GM23338 (cell line): ENCODE measurements at regions not wholly inside any gene's neighbourhood (a gene's known extent, or its start where the extent isn't known, plus 50 kb on each side); places are given as distances from the start of the nearest gene placed in this dataset.

Experiments used
- ATAC-seq: fragments of 200-7000 bp; cut with Tn5 transposase; 3 replicates; pipeline ENCODE4 v1.9.1; 2020
- DNase-seq: peaks from one replicate; pipeline ENCODE4 v3.0.0-alpha.2; 2015; ENCODE audit warnings: low spot score
- H2AFZ ChIP-seq: fragments of 200-600 bp; sonication (generic); 2 replicates; pipeline ENCODE4 v1.8.0; 2016; ENCODE audit warnings: antibody characterized with exemption, mild to moderate bottlenecking, moderate library complexity
- H3F3A ChIP-seq: fragments of 200-600 bp; sonication (generic); replicated peaks from 2 replicates; pipeline ENCODE4 v1.8.0; 2017; ENCODE audit warnings: antibody characterized with exemption, mixed run types, low read depth
- H3K27ac ChIP-seq: fragments of 200-600 bp; sonication (generic); 2 replicates; pipeline ENCODE4 v1.6.1; 2016; ENCODE audit warnings: low read depth
- H3K27me3 ChIP-seq: fragments of 200-600 bp; sonication (generic); 2 replicates; pipeline ENCODE4 v1.8.0; 2016; ENCODE audit warnings: mild to moderate bottlenecking, mixed run types, moderate library complexity; ENCODE audit not compliant: insufficient read depth
- H3K36me3 ChIP-seq: fragments of 200-600 bp; sonication (generic); 2 replicates; pipeline ENCODE4 v1.8.0; 2016; ENCODE audit warnings: mild to moderate bottlenecking; ENCODE audit not compliant: insufficient read depth
- H3K4me1 ChIP-seq: fragments of 200-600 bp; sonication (generic); 2 replicates; pipeline ENCODE4 v1.8.0; 2016; ENCODE audit warnings: mild to moderate bottlenecking, moderate library complexity; ENCODE audit not compliant: insufficient read depth
- H3K4me2 ChIP-seq: fragments of 200-600 bp; sonication (generic); 2 replicates; pipeline ENCODE4 v1.7.1; 2017; ENCODE audit warnings: mixed run types
- H3K4me3 ChIP-seq: fragments of 200-600 bp; sonication (generic); 2 replicates; pipeline ENCODE4 v1.6.1; 2016; ENCODE audit warnings: mixed run types
- H3K79me2 ChIP-seq: fragments of 200-600 bp; sonication (generic); replicated peaks from 2 replicates; pipeline ENCODE4 v1.8.0; 2017; ENCODE audit warnings: mild to moderate bottlenecking; ENCODE audit not compliant: insufficient read depth
- H3K9me2 ChIP-seq: fragments of 200-600 bp; sonication (generic); 2 replicates; pipeline ENCODE4 v1.8.0; 2017; ENCODE audit not compliant: insufficient read depth
- H4K20me1 ChIP-seq: fragments of 200-600 bp; sonication (generic); replicated peaks from 2 replicates; pipeline ENCODE4 v1.8.0; 2017; ENCODE audit warnings: mild to moderate bottlenecking; ENCODE audit not compliant: insufficient read depth
- H3K27ac Mint-ChIP-seq: 2 replicates; pipeline ENCODE4 v1.8.0; 2020; ENCODE audit warnings: inconsistent platforms, mild to moderate bottlenecking, moderate library complexity, mixed read lengths
- H3K27me3 Mint-ChIP-seq: 3 replicates; pipeline ENCODE4 v1.8.0; 2022; ENCODE audit warnings: low read depth, mild to moderate bottlenecking, moderate library complexity, mixed read lengths, inconsistent platforms; ENCODE audit not compliant: insufficient read depth, poor library complexity
- H3K36me3 Mint-ChIP-seq: 3 replicates; pipeline ENCODE4 v1.8.0; 2021; ENCODE audit warnings: low read depth, mild to moderate bottlenecking, inconsistent platforms, moderate library complexity, mixed read lengths
- H3K4me1 Mint-ChIP-seq: 3 replicates; pipeline ENCODE4 v1.8.0; 2020; ENCODE audit warnings: mild to moderate bottlenecking, inconsistent platforms, mixed read lengths
- H3K4me3 Mint-ChIP-seq: 3 replicates; pipeline ENCODE4 v1.8.0; 2021; ENCODE audit warnings: moderate library complexity, mild to moderate bottlenecking, inconsistent platforms, mixed read lengths
- H3K9me3 Mint-ChIP-seq: 3 replicates; pipeline ENCODE4 v1.8.0; 2020; ENCODE audit warnings: moderate library complexity, mild to moderate bottlenecking, inconsistent platforms, mixed read lengths
- CREB1 ChIP-seq: fragments of 250-450 bp; sonication (Bioruptor Pico); IDR thresholded peaks from 2 replicates; pipeline ENCODE4 v1.5.0; 2020; ENCODE audit warnings: low read depth, mild to moderate bottlenecking, moderate library complexity
- EZH2 ChIP-seq: fragments of 200-600 bp; sonication (generic); IDR thresholded peaks from one replicate; pipeline ENCODE4 v1.8.0; 2017; ENCODE audit warnings: antibody characterized with exemption, mild to moderate bottlenecking, low read depth; ENCODE audit not compliant: unreplicated experiment
- JUNB ChIP-seq: IDR thresholded peaks from one replicate; pipeline ENCODE4 v1.6.1; 2016; ENCODE audit warnings: antibody characterized with exemption; ENCODE audit not compliant: unreplicated experiment
- NANOG ChIP-seq: IDR thresholded peaks from 2 replicates; pipeline ENCODE4 v1.6.1; 2016; ENCODE audit warnings: antibody characterized with exemption, borderline replicate concordance
- ZNF114 ChIP-seq: fragments of 250-450 bp; sonication (Bioruptor Pico); IDR thresholded peaks from 2 replicates; pipeline ENCODE4 v1.5.0; 2020; ENCODE audit warnings: mild to moderate bottlenecking, moderate library complexity
- TF ChIP-seq, protein P1 (sequence below): fragments of 250-450 bp; sonication (Bioruptor Pico); IDR thresholded peaks from 2 replicates; pipeline ENCODE4 v1.5.0; 2020; ENCODE audit warnings: mild to moderate bottlenecking, moderate library complexity
- TF ChIP-seq, protein P2 (sequence below), 2 experiments: fragments of 200-600 bp in 1 of 2; sonication (generic) in 1 of 2; conservative IDR thresholded peaks; 2 replicates each; pipeline versions ENCODE4 v1.5.1 to v1.6.1; 2016 to 2017; ENCODE audit warnings: antibody characterized with exemption in 2 of 2, low read depth in 2 of 2, mild to moderate bottlenecking in 2 of 2, moderate library complexity in 1 of 2

DNA sequence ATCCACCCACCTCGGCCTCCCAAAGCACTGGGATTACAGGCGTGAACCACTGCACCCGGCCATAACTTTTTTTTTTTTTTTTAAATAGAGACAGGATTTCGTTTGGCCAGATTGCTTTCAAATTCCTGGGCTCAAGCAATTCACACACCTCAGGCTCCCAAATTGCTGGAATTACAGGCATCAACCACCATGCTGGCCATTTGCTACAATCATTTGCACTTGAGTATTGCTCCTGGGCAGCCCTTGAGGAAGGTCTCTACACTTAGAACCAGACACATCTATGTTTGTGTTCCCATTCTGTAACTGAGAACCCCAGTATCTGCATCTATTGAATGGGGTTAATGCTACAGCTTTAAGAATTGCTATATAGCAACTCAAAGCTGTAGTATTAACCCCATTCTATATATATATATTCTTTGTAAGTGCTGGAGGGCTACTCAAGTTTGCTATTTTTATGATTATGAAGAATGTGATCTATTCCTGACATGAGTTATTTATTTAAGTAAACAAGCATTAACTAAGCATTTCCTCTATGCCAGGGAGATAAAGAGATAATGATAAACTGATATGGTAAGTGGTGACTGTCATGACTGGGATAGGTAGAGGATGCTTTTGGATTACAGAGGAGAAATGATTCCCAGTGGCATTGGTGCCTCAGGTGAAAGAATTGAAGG lies 496.5 kb upstream of the TNC start (continued):
- TF ChIP-seq, protein P1, sequence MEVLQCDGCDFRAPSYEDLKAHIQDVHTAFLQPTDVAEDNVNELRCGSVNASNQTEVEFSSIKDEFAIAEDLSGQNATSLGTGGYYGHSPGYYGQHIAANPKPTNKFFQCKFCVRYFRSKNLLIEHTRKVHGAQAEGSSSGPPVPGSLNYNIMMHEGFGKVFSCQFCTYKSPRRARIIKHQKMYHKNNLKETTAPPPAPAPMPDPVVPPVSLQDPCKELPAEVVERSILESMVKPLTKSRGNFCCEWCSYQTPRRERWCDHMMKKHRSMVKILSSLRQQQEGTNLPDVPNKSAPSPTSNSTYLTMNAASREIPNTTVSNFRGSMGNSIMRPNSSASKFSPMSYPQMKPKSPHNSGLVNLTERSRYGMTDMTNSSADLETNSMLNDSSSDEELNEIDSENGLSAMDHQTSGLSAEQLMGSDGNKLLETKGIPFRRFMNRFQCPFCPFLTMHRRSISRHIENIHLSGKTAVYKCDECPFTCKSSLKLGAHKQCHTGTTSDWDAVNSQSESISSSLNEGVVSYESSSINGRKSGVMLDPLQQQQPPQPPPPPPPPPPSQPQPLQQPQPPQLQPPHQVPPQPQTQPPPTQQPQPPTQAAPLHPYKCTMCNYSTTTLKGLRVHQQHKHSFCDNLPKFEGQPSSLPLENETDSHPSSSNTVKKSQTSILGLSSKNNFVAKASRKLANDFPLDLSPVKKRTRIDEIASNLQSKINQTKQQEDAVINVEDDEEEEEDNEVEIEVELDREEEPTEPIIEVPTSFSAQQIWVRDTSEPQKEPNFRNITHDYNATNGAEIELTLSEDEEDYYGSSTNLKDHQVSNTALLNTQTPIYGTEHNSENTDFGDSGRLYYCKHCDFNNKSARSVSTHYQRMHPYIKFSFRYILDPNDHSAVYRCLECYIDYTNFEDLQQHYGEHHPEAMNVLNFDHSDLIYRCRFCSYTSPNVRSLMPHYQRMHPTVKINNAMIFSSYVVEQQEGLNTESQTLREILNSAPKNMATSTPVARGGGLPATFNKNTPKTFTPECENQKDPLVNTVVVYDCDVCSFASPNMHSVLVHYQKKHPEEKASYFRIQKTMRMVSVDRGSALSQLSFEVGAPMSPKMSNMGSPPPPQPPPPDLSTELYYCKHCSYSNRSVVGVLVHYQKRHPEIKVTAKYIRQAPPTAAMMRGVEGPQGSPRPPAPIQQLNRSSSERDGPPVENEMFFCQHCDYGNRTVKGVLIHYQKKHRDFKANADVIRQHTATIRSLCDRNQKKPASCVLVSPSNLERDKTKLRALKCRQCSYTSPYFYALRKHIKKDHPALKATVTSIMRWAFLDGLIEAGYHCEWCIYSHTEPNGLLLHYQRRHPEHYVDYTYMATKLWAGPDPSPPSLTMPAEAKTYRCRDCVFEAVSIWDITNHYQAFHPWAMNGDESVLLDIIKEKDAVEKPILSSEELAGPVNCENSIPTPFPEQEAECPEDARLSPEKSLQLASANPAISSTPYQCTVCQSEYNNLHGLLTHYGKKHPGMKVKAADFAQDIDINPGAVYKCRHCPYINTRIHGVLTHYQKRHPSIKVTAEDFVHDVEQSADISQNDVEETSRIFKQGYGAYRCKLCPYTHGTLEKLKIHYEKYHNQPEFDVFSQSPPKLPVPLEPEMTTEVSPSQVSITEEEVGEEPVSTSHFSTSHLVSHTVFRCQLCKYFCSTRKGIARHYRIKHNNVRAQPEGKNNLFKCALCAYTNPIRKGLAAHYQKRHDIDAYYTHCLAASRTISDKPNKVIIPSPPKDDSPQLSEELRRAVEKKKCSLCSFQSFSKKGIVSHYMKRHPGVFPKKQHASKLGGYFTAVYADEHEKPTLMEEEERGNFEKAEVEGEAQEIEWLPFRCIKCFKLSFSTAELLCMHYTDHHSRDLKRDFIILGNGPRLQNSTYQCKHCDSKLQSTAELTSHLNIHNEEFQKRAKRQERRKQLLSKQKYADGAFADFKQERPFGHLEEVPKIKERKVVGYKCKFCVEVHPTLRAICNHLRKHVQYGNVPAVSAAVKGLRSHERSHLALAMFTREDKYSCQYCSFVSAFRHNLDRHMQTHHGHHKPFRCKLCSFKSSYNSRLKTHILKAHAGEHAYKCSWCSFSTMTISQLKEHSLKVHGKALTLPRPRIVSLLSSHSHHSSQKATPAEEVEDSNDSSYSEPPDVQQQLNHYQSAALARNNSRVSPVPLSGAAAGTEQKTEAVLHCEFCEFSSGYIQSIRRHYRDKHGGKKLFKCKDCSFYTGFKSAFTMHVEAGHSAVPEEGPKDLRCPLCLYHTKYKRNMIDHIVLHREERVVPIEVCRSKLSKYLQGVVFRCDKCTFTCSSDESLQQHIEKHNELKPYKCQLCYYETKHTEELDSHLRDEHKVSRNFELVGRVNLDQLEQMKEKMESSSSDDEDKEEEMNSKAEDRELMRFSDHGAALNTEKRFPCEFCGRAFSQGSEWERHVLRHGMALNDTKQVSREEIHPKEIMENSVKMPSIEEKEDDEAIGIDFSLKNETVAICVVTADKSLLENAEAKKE (CRISPR knock-in tag): no peak
- TF ChIP-seq EZH2: no peak
- TF ChIP-seq NANOG: no peak

DNA sequence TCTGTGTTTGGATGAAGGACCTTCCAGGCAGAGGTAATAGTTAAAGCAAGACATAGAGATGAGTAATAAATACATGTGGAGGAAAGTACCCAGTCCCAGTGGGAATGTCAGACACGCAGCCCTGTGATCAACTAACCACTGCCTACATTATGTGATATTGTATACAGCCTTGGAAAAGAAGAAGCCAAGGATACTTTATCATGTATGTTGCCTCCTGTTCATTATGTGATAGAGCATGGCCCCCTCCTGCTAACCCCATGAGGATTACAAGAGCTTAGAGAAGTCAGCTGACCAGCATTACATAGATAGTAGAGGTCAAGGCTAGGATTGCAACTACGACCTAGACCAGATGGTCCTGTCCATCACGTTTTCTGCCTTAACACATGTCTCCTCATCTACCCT lies 497.0 kb upstream of the TNC start:
- H3K4me2 ChIP-seq: no peak overlapping the region
- no peaks in the 10 kb centered on the region for H3K79me2 ChIP-seq
- peaks cover 7% of the 10 kb centered on the region for H3K9me2 ChIP-seq
- ATAC-seq (no peak), DNase-seq (no peak)
- no peaks in the 10 kb centered on the region for H3K36me3 ChIP-seq
- H2AFZ ChIP-seq: no peak overlapping the region
- H3K27ac Mint-ChIP-seq: no peak overlapping the region
- H3K27ac ChIP-seq: no peak overlapping the region
- no peaks in the 10 kb centered on the region for H3K27me3 Mint-ChIP-seq
- no peak overlapping the region for H3K4me3 Mint-ChIP-seq
- H3K36me3 Mint-ChIP-seq: no peaks in the 10 kb centered on the region
- no peaks in the 10 kb centered on the region for H3F3A ChIP-seq
- H3K27me3 ChIP-seq: no peaks in the 10 kb centered on the region
- H3K4me1 Mint-ChIP-seq: no peaks in the 10 kb centered on the region
- H3K9me3 Mint-ChIP-seq: peaks cover under 1% of the 10 kb centered on the region; the same call in 1 of the 3 replicates
- no peaks in the 10 kb centered on the region for H4K20me1 ChIP-seq
- no peak overlapping the region for H3K4me3 ChIP-seq
- H3K4me1 ChIP-seq: no peaks in the 10 kb centered on the region
- no peak for TF ChIP-seq EZH2
- no peak for TF ChIP-seq ZNF114 (CRISPR knock-in tag)
- TF ChIP-seq JUNB: no peak
- TF ChIP-seq, protein P2, sequence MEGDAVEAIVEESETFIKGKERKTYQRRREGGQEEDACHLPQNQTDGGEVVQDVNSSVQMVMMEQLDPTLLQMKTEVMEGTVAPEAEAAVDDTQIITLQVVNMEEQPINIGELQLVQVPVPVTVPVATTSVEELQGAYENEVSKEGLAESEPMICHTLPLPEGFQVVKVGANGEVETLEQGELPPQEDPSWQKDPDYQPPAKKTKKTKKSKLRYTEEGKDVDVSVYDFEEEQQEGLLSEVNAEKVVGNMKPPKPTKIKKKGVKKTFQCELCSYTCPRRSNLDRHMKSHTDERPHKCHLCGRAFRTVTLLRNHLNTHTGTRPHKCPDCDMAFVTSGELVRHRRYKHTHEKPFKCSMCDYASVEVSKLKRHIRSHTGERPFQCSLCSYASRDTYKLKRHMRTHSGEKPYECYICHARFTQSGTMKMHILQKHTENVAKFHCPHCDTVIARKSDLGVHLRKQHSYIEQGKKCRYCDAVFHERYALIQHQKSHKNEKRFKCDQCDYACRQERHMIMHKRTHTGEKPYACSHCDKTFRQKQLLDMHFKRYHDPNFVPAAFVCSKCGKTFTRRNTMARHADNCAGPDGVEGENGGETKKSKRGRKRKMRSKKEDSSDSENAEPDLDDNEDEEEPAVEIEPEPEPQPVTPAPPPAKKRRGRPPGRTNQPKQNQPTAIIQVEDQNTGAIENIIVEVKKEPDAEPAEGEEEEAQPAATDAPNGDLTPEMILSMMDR (conservative IDR thresholded peaks at IDR 0.05; ENCODE audit: low read depth in 2 of 2): no peak
- TF ChIP-seq, protein P1 (CRISPR knock-in tag): no peak
- TF ChIP-seq CREB1 (CRISPR knock-in tag): no peak
